Lower lobe of right lung (tissue), 2 donors: ENCODE measurements at regions not wholly inside any gene's neighbourhood (a gene's known extent, or its start where the extent isn't known, plus 50 kb on each side); places are given as distances from the start of the nearest gene placed in this dataset.
A peak's percentile ranks its signal among the peaks of the same experiment; 100 is the strongest.
"Not testable (repeated sequence)": the region's sequence is repeated elsewhere in the genome, so short reads cannot be mapped to it uniquely, and the experiment has no call there.

Experiments
- ATAC-seq, 2 donors: fragments of 200-7000 bp; cut with Tn5 transposase; one replicate each; pipeline ENCODE4 v1.9.1; 2020 to 2022; ENCODE audit warnings: mild to moderate bottlenecking in 2 of 2, moderate library complexity in 2 of 2
- DNase-seq: peaks from one replicate; pipeline ENCODE4 v3.0.0-alpha.2; 2020
- H3K27ac ChIP-seq: fragments of 200-600 bp; one replicate; pipeline ENCODE4 v1.8.0; 2022
- H3K27me3 ChIP-seq: fragments of 200-600 bp; one replicate; pipeline ENCODE4 v1.8.0; 2022; ENCODE audit warnings: low read depth
- H3K36me3 ChIP-seq: fragments of 200-600 bp; one replicate; pipeline ENCODE4 v1.8.0; 2022; ENCODE audit warnings: mild to moderate bottlenecking
- H3K4me1 ChIP-seq: fragments of 200-600 bp; one replicate; pipeline ENCODE4 v1.8.0; 2022
- H3K4me3 ChIP-seq: fragments of 200-600 bp; one replicate; pipeline ENCODE4 v1.8.0; 2022; ENCODE audit warnings: mild to moderate bottlenecking
- H3K9me3 ChIP-seq: fragments of 200-600 bp; one replicate; pipeline ENCODE4 v1.8.0; 2022
- CTCF ChIP-seq: fragments of 200-600 bp; IDR thresholded peaks from one replicate; pipeline ENCODE4 v1.8.0; 2022; ENCODE audit warnings: antibody characterized with exemption, mild to moderate bottlenecking
- intact Hi-C: fragments of 100-400 bp; cut with DNase I; formaldehyde crosslinking; loops from one replicate; pipeline ENCODE4 v1.11.0; 2022
- donor health status: DM: no; HTN: yes; CAD: no; lungs with severe emphysema.

- Histone ChIP-seq H3K36me3 (no peaks in the 10 kb centered on the region), H3K27ac (no peak overlapping the region), H3K27me3 (no peaks in the 10 kb centered on the region), H3K4me1 (peaks cover 10% of the 10 kb centered on the region), H3K9me3 (no peaks in the 10 kb centered on the region), H3K4me3 (no peak overlapping the region)
- ATAC-seq (no peak), DNase-seq (no peak)
- TF ChIP-seq CTCF, result no peak
- intact Hi-C loops, result no loop called here
These were observed 103.9 kb upstream of the CHD2 start for GRCh38 chr15:92796161-92796611.

- no peak overlapping the region for H3K4me3 ChIP-seq
- no peaks in the 10 kb centered on the region for H3K27me3 ChIP-seq
- no peaks in the 10 kb centered on the region for H3K36me3 ChIP-seq
- H3K4me1 ChIP-seq, result peaks cover 22% of the 10 kb centered on the region
- H3K9me3 ChIP-seq, result no peaks in the 10 kb centered on the region
- intact Hi-C loops, result no loop called here
- H3K27ac ChIP-seq, result peak overlapping the region; percentile 56
- ATAC-seq (peak; percentile 78 to 87), DNase-seq (no peak)
- peak; percentile 82 for TF ChIP-seq CTCF
These were observed 102.7 kb upstream of the CHD2 start for GRCh38 chr15:92797168-92798052.

GRCh38 chr15:92800013-92800412 lies 100.1 kb upstream of the CHD2 start:
- peaks cover 48% of the 10 kb centered on the region for H3K4me1 ChIP-seq
- intact Hi-C loops, result loop anchor here (10.0 kb wide), 1 partner anchor 115 kb away; no protein-coding TSS in a partner anchor

GRCh38 chr15:92800416-92801055 lies 99.6 kb upstream of the CHD2 start:
- H3K36me3 ChIP-seq, H3K9me3 ChIP-seq, H3K27me3 ChIP-seq, H3K4me3 ChIP-seq, DNase-seq, H3K27ac ChIP-seq, ATAC-seq: not testable (repeated sequence)
- intact Hi-C loops, result loop anchor here (10.0 kb wide), 1 partner anchor 114 kb away; no protein-coding TSS in a partner anchor
- peaks cover 54% of the 10 kb centered on the region for H3K4me1 ChIP-seq

More at GRCh38 chr15:92800013-92800412, 100.1 kb upstream of the CHD2 start:
- ATAC-seq, result no peak
- Histone ChIP-seq H3K9me3 (no peaks in the 10 kb centered on the region), H3K4me3 (no peak overlapping the region), H3K27ac (no peak overlapping the region), H3K36me3 (no peaks in the 10 kb centered on the region), H3K27me3 (no peaks in the 10 kb centered on the region)
- no peak for TF ChIP-seq CTCF
- DNase-seq, result no peak

- H3K27me3 ChIP-seq, DNase-seq, ATAC-seq, H3K36me3 ChIP-seq, H3K9me3 ChIP-seq, H3K4me3 ChIP-seq: not testable (repeated sequence)
- Histone ChIP-seq H3K27ac (peak overlapping the region; percentile 97), H3K4me1 (peaks cover 58% of the 10 kb centered on the region)
- intact Hi-C loops, result loop anchor here (10.0 kb wide), 1 partner anchor 114 kb away; no protein-coding TSS in a partner anchor
These were observed 98.9 kb upstream of the CHD2 start for GRCh38 chr15:92801056-92801773.

- Histone ChIP-seq H3K27me3 (no peaks in the 10 kb centered on the region), H3K9me3 (no peaks in the 10 kb centered on the region), H3K36me3 (no peaks in the 10 kb centered on the region), H3K27ac (peak overlapping the region; percentile 97), H3K4me1 (peaks cover 65% of the 10 kb centered on the region), H3K4me3 (no peak overlapping the region)
- no peak for TF ChIP-seq CTCF
- ATAC-seq, result no peak
- intact Hi-C loops, result loop anchor here (10.0 kb wide), 1 partner anchor 113 kb away; no protein-coding TSS in a partner anchor
- peak; percentile 76 for DNase-seq
These were observed 98.2 kb upstream of the CHD2 start for GRCh38 chr15:92801774-92802464.
